ENCODE measurements at regions not wholly inside any gene's neighbourhood (a gene's known extent, or its start where the extent isn't known, plus 50 kb on each side); places are given as distances from the start of the nearest gene placed in this dataset.

GRCh38 chr4:175451238-175451965 is 360.7 kb downstream of the GPM6A start:
- TF ChIP-seq, protein P1, sequence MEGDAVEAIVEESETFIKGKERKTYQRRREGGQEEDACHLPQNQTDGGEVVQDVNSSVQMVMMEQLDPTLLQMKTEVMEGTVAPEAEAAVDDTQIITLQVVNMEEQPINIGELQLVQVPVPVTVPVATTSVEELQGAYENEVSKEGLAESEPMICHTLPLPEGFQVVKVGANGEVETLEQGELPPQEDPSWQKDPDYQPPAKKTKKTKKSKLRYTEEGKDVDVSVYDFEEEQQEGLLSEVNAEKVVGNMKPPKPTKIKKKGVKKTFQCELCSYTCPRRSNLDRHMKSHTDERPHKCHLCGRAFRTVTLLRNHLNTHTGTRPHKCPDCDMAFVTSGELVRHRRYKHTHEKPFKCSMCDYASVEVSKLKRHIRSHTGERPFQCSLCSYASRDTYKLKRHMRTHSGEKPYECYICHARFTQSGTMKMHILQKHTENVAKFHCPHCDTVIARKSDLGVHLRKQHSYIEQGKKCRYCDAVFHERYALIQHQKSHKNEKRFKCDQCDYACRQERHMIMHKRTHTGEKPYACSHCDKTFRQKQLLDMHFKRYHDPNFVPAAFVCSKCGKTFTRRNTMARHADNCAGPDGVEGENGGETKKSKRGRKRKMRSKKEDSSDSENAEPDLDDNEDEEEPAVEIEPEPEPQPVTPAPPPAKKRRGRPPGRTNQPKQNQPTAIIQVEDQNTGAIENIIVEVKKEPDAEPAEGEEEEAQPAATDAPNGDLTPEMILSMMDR (conservative IDR thresholded peaks at IDR 0.05; ENCODE audit: low read length) = no peak
- TF ChIP-seq EZH2phosphoT487 (IDR thresholded peaks at IDR 0.05; ENCODE audit: borderline replicate concordance, low read depth, low read length) = no peak

All from OCI-LY7 (cell line).